GM19239 (cell line): ENCODE measurements at regions not wholly inside any gene's neighbourhood (a gene's known extent, or its start where the extent isn't known, plus 50 kb on each side); places are given as distances from the start of the nearest gene placed in this dataset.

ENCODE experiments used
- DNase-seq: peaks from one replicate; pipeline ENCODE4 v3.0.0; 2011; ENCODE audit warnings: low spot score; ENCODE audit not compliant: insufficient read length
- FAIRE-seq: peaks from 2 replicates; lab custom pipeline; 2011; peaks lifted over from hg19 to GRCh38; lab: Jason Lieb, UNC

- DNase-seq, result no peak
- FAIRE-seq, result no peak
These were observed 144.7 kb upstream of the CTNNA2 start for GRCh38 chr2:79368116-79368630.

- DNase-seq (no peak), FAIRE-seq (no peak)
These were observed 153.4 kb upstream of the CTNNA2 start for GRCh38 chr2:79359419-79359818.

- FAIRE-seq (no peak), DNase-seq (no peak)
These were observed 157.3 kb upstream of the CTNNA2 start for GRCh38 chr2:79355569-79355968.

- no peak for FAIRE-seq
- no peak for DNase-seq
These were observed 167.9 kb upstream of the REG3A start for GRCh38 chr2:79327460-79327859.

- no peak for FAIRE-seq
These were observed 161.3 kb upstream of the REG3A start for GRCh38 chr2:79320871-79321270.

GRCh38 chr2:79294994-79295393 is 135.4 kb upstream of the REG3A start:
- DNase-seq (no peak), FAIRE-seq (no peak)

More at GRCh38 chr2:79320871-79321270, 161.3 kb upstream of the REG3A start:
- no peak for DNase-seq

GRCh38 chr2:79292958-79293315 is 133.4 kb upstream of the REG3A start:
- DNase-seq (no peak), FAIRE-seq (no peak)

- no peak for DNase-seq
- no peak for FAIRE-seq
These were observed 132.8 kb upstream of the REG3A start for GRCh38 chr2:79292239-79292957.

GRCh38 chr2:79275863-79276262 is 116.3 kb upstream of the REG3A start:
- DNase-seq (no peak), FAIRE-seq (no peak)

- DNase-seq, result no peak
- FAIRE-seq, result no peak
These were observed 115.6 kb upstream of the REG3A start for GRCh38 chr2:79275197-79275596.

GRCh38 chr2:79272616-79273015 is 113.1 kb upstream of the REG3A start:
- FAIRE-seq (no peak), DNase-seq (no peak)

GRCh38 chr2:79271456-79271855 is 111.9 kb upstream of the REG3A start:
- DNase-seq (no peak), FAIRE-seq (no peak)

- FAIRE-seq, result no peak
- DNase-seq, result no peak
These were observed 101.3 kb upstream of the REG3A start for GRCh38 chr2:79260848-79261247.

- no peak for FAIRE-seq
- DNase-seq, result no peak
These were observed 100.4 kb upstream of the REG3A start for GRCh38 chr2:79259959-79260358.

GRCh38 chr2:79259296-79259695 is 99.7 kb upstream of the REG3A start:
- DNase-seq, result no peak
- FAIRE-seq, result no peak

- no peak for FAIRE-seq
These were observed 93.8 kb upstream of the REG3A start for GRCh38 chr2:79253243-79253774.

GRCh38 chr2:79250656-79251055 is 91.1 kb upstream of the REG3A start:
- no peak for DNase-seq
- FAIRE-seq, result no peak

More at GRCh38 chr2:79253243-79253774, 93.8 kb upstream of the REG3A start:
- no peak for DNase-seq

GRCh38 chr2:79248776-79249175 is 89.2 kb upstream of the REG3A start:
- FAIRE-seq, result no peak

GRCh38 chr2:79235135-79235534 is 75.6 kb upstream of the REG3A start:
- FAIRE-seq, result no peak
- DNase-seq, result no peak

More at GRCh38 chr2:79248776-79249175, 89.2 kb upstream of the REG3A start:
- DNase-seq, result no peak

GRCh38 chr2:79223539-79223938 is 64.0 kb upstream of the REG3A start:
- FAIRE-seq, result no peak
- no peak for DNase-seq

GRCh38 chr2:79219383-79219988 is 59.9 kb upstream of the REG3A start:
- peak; percentile 16 for DNase-seq

More at GRCh38 chr2:79219383-79219988, 59.9 kb upstream of the REG3A start:
- FAIRE-seq, result peak; percentile 39
